ENCODE measurements at regions not wholly inside any gene's neighbourhood (a gene's known extent, or its start where the extent isn't known, plus 50 kb on each side); places are given as distances from the start of the nearest gene placed in this dataset.

DNA sequence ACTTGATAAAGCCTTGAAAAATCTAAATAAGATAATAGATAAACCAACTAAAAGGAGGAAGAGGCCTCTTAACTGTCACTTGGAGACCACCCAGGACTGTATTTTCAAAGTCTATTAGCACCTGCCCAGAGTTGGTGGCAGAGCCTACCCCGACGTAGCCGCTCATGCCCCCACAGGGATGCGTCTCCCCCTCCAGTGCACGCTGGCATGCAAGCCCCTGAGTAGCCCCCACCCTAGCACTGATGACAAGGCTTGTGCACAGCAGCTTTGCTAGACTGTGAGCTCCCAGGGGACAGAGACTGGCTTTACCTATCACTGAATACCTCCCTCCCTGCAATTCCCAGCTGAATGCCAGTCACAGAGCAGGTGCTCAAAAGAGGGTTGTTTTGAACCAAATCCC lies 54.1 kb upstream of the HES1 start:
- no peak for DNase-seq
- no peak overlapping the region for H3K4me3 Mint-ChIP-seq (ENCODE audit: low read depth, unreplicated experiment)
- CTCF ChIA-PET = interaction anchor here (0.9 to 1.2 kb wide), 2 partner anchors 20 to 78 kb away, joined by 4 read pairs; no protein-coding TSS in a partner anchor
- intact Hi-C loops (cut with micrococcal nuclease; ENCODE audit: unreplicated experiment) = no loop called here
- H3K27ac Mint-ChIP-seq (ENCODE audit: unreplicated experiment) = no peak overlapping the region
- TF ChIP-seq CTCF (IDR thresholded peaks at IDR 0.05; ENCODE audit: unreplicated experiment) = no peak
- no peaks in the 10 kb centered on the region for H3K27me3 Mint-ChIP-seq (ENCODE audit: unreplicated experiment)
- H3K4me1 Mint-ChIP-seq (ENCODE audit: low read depth, unreplicated experiment) = peaks cover 42% of the 10 kb centered on the region
- no peaks in the 10 kb centered on the region for H3K9me3 Mint-ChIP-seq (ENCODE audit: low read depth, unreplicated experiment)
- no peaks in the 10 kb centered on the region for H3K36me3 Mint-ChIP-seq (ENCODE audit: insufficient read depth, unreplicated experiment)
- BruUV-seq (replicated peaks) = no TSS peak

- intact Hi-C loops (cut with micrococcal nuclease; ENCODE audit: unreplicated experiment) = no loop called here
- DNase-seq = no peak
- Mint-ChIP-seq H3K36me3 (ENCODE audit: insufficient read depth, unreplicated experiment) (no peaks in the 10 kb centered on the region), H3K27ac (ENCODE audit: unreplicated experiment) (no peak overlapping the region), H3K4me1 (ENCODE audit: low read depth, unreplicated experiment) (peaks cover 43% of the 10 kb centered on the region), H3K9me3 (ENCODE audit: low read depth, unreplicated experiment) (no peaks in the 10 kb centered on the region), H3K4me3 (ENCODE audit: low read depth, unreplicated experiment) (no peak overlapping the region), H3K27me3 (ENCODE audit: unreplicated experiment) (no peaks in the 10 kb centered on the region)
- CTCF ChIA-PET = interaction anchor here (0.6 to 1.5 kb wide), 6 partner anchors 9 to 79 kb away, joined by 3 to 4 read pairs (median 4); no protein-coding TSS in a partner anchor
- BruUV-seq (replicated peaks) = no TSS peak
- TF ChIP-seq CTCF (IDR thresholded peaks at IDR 0.05; ENCODE audit: unreplicated experiment) = no peak
Observed at GRCh38 chr3:194082743-194083636, 53.0 kb upstream of the HES1 start.

DNA sequence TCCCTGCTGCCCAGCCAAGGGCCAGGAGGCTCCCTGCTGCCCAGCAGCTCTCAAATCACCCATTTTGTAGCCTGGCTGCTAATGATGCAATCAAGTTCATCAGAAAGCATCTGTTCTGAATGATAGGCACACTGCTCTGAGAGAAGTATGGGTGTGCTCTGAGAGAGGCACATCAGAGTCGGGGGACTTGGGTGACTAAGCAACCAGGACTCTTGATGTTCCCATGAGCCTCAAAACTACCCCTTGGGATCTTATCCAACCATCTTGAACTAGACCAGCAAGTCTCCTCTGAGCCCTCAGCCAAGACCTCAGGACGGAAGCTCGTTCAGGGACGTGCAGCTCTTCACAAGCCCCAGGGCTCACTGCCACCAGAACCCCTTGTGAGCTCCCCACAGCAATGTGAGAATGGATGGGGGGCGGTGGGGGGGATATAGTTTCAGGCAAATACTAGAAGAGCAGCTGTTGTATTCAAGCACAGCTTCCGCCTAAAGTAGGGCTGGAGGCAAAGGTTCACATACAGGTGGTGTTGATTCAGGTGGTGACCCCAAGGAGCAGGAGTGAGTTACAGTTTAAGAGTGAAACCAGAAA lies 52.2 kb upstream of the HES1 start:
- intact Hi-C loops (cut with micrococcal nuclease; ENCODE audit: unreplicated experiment) = no loop called here
- no peaks in the 10 kb centered on the region for H3K36me3 Mint-ChIP-seq (ENCODE audit: insufficient read depth, unreplicated experiment)
- H3K9me3 Mint-ChIP-seq (ENCODE audit: low read depth, unreplicated experiment) = no peaks in the 10 kb centered on the region
- H3K4me1 Mint-ChIP-seq (ENCODE audit: low read depth, unreplicated experiment) = peaks cover 43% of the 10 kb centered on the region
- DNase-seq = no peak
- no TSS peak for BruUV-seq (replicated peaks)
- TF ChIP-seq CTCF (IDR thresholded peaks at IDR 0.05; ENCODE audit: unreplicated experiment) = no peak
- H3K4me3 Mint-ChIP-seq (ENCODE audit: low read depth, unreplicated experiment) = no peak overlapping the region
- no peaks in the 10 kb centered on the region for H3K27me3 Mint-ChIP-seq (ENCODE audit: unreplicated experiment)
- no peak overlapping the region for H3K27ac Mint-ChIP-seq (ENCODE audit: unreplicated experiment)
- CTCF ChIA-PET = interaction anchor here (0.6 to 1.5 kb wide), 4 partner anchors 10 to 77 kb away, joined by 3 to 4 read pairs (median 4); no protein-coding TSS in a partner anchor

DNA sequence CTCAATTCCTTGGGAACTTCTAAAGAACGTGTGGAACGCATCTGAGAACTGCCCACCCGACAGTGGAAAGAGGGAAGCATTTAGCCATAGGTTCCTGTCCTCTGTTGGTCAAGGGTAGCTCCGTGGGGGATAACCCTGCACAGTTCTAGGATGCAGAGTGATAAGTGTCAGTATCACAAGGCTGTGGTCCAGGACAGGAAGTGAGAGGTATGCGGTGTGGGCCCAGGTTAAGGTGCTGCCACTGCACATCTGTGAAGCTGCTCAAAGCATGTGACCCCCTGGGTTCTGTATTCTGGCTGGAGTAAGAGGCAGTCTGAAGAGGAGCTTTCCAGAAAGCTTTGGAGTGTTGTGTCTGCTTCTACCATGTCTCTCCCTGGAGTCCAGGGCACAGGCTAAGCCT lies 51.7 kb upstream of the HES1 start:
- CTCF ChIA-PET = interaction anchor here (1.5 kb wide), 1 partner anchor 77 kb away, joined by 3 read pairs; no protein-coding TSS in a partner anchor
- no peak overlapping the region for H3K27ac Mint-ChIP-seq (ENCODE audit: unreplicated experiment)
- peaks cover 43% of the 10 kb centered on the region for H3K4me1 Mint-ChIP-seq (ENCODE audit: low read depth, unreplicated experiment)
- H3K36me3 Mint-ChIP-seq (ENCODE audit: insufficient read depth, unreplicated experiment) = peaks cover 2% of the 10 kb centered on the region
- no peak for TF ChIP-seq CTCF (IDR thresholded peaks at IDR 0.05; ENCODE audit: unreplicated experiment)
- intact Hi-C loops (cut with micrococcal nuclease; ENCODE audit: unreplicated experiment) = no loop called here
- no TSS peak for BruUV-seq (replicated peaks)
- H3K9me3 Mint-ChIP-seq (ENCODE audit: low read depth, unreplicated experiment) = no peaks in the 10 kb centered on the region
- no peak for DNase-seq
- H3K27me3 Mint-ChIP-seq (ENCODE audit: unreplicated experiment) = no peaks in the 10 kb centered on the region
- H3K4me3 Mint-ChIP-seq (ENCODE audit: low read depth, unreplicated experiment) = no peak overlapping the region

Data from Calu3 (cell line).